ENCODE measurements at regions not wholly inside any gene's neighbourhood (a gene's known extent, or its start where the extent isn't known, plus 50 kb on each side); places are given as distances from the start of the nearest gene placed in this dataset.

DNA sequence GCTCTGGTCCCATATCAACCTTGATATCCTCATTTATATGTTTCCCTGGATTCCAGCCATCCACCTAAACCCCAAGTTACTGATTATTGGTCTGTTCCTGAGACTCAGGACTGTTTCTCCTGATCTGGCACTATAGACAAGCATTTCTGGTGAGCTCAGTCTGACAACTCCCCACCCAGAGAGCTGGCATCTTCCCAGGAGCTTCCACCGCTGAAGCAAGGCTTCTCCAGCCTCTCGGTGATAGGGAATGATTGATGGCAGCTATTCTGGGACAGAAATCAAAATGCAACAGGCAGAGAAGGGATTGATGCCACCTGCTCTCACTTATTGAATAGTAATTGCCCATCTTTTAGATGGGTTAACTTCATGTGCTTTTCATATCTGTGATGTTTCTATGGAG, 169.7 kb upstream of the GGTLC1 start:
- TF ChIP-seq, protein P1, sequence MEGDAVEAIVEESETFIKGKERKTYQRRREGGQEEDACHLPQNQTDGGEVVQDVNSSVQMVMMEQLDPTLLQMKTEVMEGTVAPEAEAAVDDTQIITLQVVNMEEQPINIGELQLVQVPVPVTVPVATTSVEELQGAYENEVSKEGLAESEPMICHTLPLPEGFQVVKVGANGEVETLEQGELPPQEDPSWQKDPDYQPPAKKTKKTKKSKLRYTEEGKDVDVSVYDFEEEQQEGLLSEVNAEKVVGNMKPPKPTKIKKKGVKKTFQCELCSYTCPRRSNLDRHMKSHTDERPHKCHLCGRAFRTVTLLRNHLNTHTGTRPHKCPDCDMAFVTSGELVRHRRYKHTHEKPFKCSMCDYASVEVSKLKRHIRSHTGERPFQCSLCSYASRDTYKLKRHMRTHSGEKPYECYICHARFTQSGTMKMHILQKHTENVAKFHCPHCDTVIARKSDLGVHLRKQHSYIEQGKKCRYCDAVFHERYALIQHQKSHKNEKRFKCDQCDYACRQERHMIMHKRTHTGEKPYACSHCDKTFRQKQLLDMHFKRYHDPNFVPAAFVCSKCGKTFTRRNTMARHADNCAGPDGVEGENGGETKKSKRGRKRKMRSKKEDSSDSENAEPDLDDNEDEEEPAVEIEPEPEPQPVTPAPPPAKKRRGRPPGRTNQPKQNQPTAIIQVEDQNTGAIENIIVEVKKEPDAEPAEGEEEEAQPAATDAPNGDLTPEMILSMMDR (IDR thresholded peaks at IDR 0.05) = no peak
- TF ChIP-seq POLR2A (IDR thresholded peaks at IDR 0.05) = no peak

Data from heart left ventricle (tissue), 13 donors.